ENCODE measurements at regions not wholly inside any gene's neighbourhood (a gene's known extent, or its start where the extent isn't known, plus 50 kb on each side); places are given as distances from the start of the nearest gene placed in this dataset.

- DNase-seq, result no peak
- WGBS, 2 donors, result 77 to 82% methylated on average over 6 of the region's 6 CpGs
- H3K4me1 ChIP-seq, result no peaks in the 10 kb centered on the region
- no peak overlapping the region for H3K27ac ChIP-seq
- TF ChIP-seq CTCF (IDR thresholded peaks at IDR 0.05) (no peak), EP300 (IDR thresholded peaks at IDR 0.05) (no peak), POLR2AphosphoS5 (IDR thresholded peaks at IDR 0.05) (no peak), POLR2A (IDR thresholded peaks at IDR 0.05) (no peak)
- no peak overlapping the region for H3K4me3 ChIP-seq
- intact Hi-C loops (cut with DNase I), result no loop called here
- no peaks in the 10 kb centered on the region for H3K27me3 ChIP-seq
- H3K9me3 ChIP-seq, result no peaks in the 10 kb centered on the region
- H3K36me3 ChIP-seq, result no peaks in the 10 kb centered on the region
Measured at GRCh38 chrX:23118890-23119527, 119.2 kb downstream of the DDX53 start.

GRCh38 chrX:23127586-23127985, 127.8 kb downstream of the DDX53 start:
- Histone ChIP-seq H3K36me3 (no peaks in the 10 kb centered on the region), H3K27ac (no peak overlapping the region), H3K4me3 (no peak overlapping the region), H3K4me1 (no peaks in the 10 kb centered on the region), H3K9me3 (no peaks in the 10 kb centered on the region), H3K27me3 (no peaks in the 10 kb centered on the region)
- WGBS, 2 donors, result 78 to 88% methylated on average over 4 of the region's 4 CpGs
- TF ChIP-seq POLR2AphosphoS5 (IDR thresholded peaks at IDR 0.05), result no peak
- TF ChIP-seq CTCF (IDR thresholded peaks at IDR 0.05), result no peak
- no peak for TF ChIP-seq POLR2A (IDR thresholded peaks at IDR 0.05)
- TF ChIP-seq EP300 (IDR thresholded peaks at IDR 0.05), result no peak
- DNase-seq, result no peak
- intact Hi-C loops (cut with DNase I), result no loop called here

- no peaks in the 10 kb centered on the region for H3K27me3 ChIP-seq
- no peak for DNase-seq
- no peaks in the 10 kb centered on the region for H3K36me3 ChIP-seq
- intact Hi-C loops (cut with DNase I), result no loop called here
- H3K4me1 ChIP-seq, result no peaks in the 10 kb centered on the region
- TF ChIP-seq POLR2AphosphoS5 (IDR thresholded peaks at IDR 0.05), result no peak
- TF ChIP-seq POLR2A (IDR thresholded peaks at IDR 0.05), result no peak
- TF ChIP-seq EP300 (IDR thresholded peaks at IDR 0.05), result no peak
- TF ChIP-seq CTCF (IDR thresholded peaks at IDR 0.05), result no peak
- H3K9me3 ChIP-seq, result no peaks in the 10 kb centered on the region
- H3K4me3 ChIP-seq, result no peak overlapping the region
- WGBS, 2 donors, result 77 to 85% methylated on average over 8 of the region's 8 CpGs
- no peak overlapping the region for H3K27ac ChIP-seq
Measured at GRCh38 chrX:23133551-23133950, 133.8 kb downstream of the DDX53 start.

- no peak for TF ChIP-seq CTCF (IDR thresholded peaks at IDR 0.05)
- no peak for TF ChIP-seq EP300 (IDR thresholded peaks at IDR 0.05)
- no peak for TF ChIP-seq POLR2A (IDR thresholded peaks at IDR 0.05)
- no peak for TF ChIP-seq POLR2AphosphoS5 (IDR thresholded peaks at IDR 0.05)
- H3K27ac ChIP-seq, result no peak overlapping the region
- H3K4me3 ChIP-seq, result no peak overlapping the region
- intact Hi-C loops (cut with DNase I), result no loop called here
- H3K9me3 ChIP-seq, result no peaks in the 10 kb centered on the region
- DNase-seq, result no peak
- no peaks in the 10 kb centered on the region for H3K36me3 ChIP-seq
- H3K27me3 ChIP-seq, result no peaks in the 10 kb centered on the region
- H3K4me1 ChIP-seq, result no peaks in the 10 kb centered on the region
Measured at GRCh38 chrX:23134136-23134535, 134.4 kb downstream of the DDX53 start.

DNA sequence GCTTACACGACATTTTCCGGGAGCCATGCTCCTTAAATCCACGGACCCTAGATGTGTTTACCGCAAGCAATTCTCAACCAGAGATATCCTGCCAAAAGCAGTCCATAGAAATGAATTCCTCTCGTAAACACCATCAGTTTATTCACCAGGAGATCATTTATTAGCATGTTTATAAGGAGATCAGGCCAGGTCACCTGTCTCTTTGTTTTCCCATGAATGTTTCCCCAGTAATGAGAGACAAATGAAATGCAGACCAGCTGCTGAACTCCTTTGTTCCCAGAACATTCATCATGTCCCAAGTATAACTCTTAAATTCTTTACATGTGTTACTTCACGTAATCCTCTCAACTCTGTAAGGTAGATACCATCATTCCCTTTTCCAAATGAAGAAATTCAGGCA, 137.1 kb downstream of the DDX53 start:
- Histone ChIP-seq H3K4me3 (no peak overlapping the region), H3K36me3 (no peaks in the 10 kb centered on the region), H3K27me3 (no peaks in the 10 kb centered on the region), H3K4me1 (no peaks in the 10 kb centered on the region), H3K27ac (peak overlapping the region in 1 of 4 donors; percentile 42), H3K9me3 (no peaks in the 10 kb centered on the region)
- WGBS, 2 donors, result 87 to 89% methylated on average over 6 of the region's 6 CpGs
- intact Hi-C loops (cut with DNase I), result no loop called here
- TF ChIP-seq POLR2A (IDR thresholded peaks at IDR 0.05) (no peak), CTCF (IDR thresholded peaks at IDR 0.05) (no peak), POLR2AphosphoS5 (IDR thresholded peaks at IDR 0.05) (no peak), EP300 (IDR thresholded peaks at IDR 0.05) (no peak)
- DNase-seq, result no peak

All from sigmoid colon (tissue), 6 donors.